ENCODE measurements at regions not wholly inside any gene's neighbourhood (a gene's known extent, or its start where the extent isn't known, plus 50 kb on each side); places are given as distances from the start of the nearest gene placed in this dataset.
"Not testable (repeated sequence)": the region's sequence is repeated elsewhere in the genome, so short reads cannot be mapped to it uniquely, and the experiment has no call there.

- not testable (repeated sequence) for DNase-seq (ENCODE audit: low read depth in 2 of 2)
These were observed 129.2 kb upstream of the STK26 start for GRCh38 chrX:131893857-131894256.

- DNase-seq (ENCODE audit: low read depth in 2 of 2) = no peak
These were observed 128.1 kb upstream of the STK26 start for GRCh38 chrX:131894995-131895394.

- no peak for DNase-seq (ENCODE audit: low read depth in 2 of 2)
These were observed 127.3 kb upstream of the STK26 start for GRCh38 chrX:131895807-131896206.

- DNase-seq (ENCODE audit: low read depth in 2 of 2) = no peak
These were observed 121.6 kb upstream of the STK26 start for GRCh38 chrX:131901546-131901945.

- no peak for DNase-seq (ENCODE audit: low read depth in 2 of 2)
These were observed 115.4 kb upstream of the STK26 start for GRCh38 chrX:131907488-131908314.

GRCh38 chrX:131910586-131910985, 112.5 kb upstream of the STK26 start:
- DNase-seq (ENCODE audit: low read depth in 2 of 2) = no peak

GRCh38 chrX:131915488-131915887, 107.6 kb upstream of the STK26 start:
- no peak for DNase-seq (ENCODE audit: low read depth in 2 of 2)

GRCh38 chrX:131917588-131917987, 105.5 kb upstream of the STK26 start:
- DNase-seq (ENCODE audit: low read depth in 2 of 2) = no peak

- no peak for DNase-seq (ENCODE audit: low read depth in 2 of 2)
These were observed 104.3 kb upstream of the STK26 start for GRCh38 chrX:131918839-131919238.

GRCh38 chrX:131923614-131924250, 99.4 kb upstream of the STK26 start:
- no peak for DNase-seq (ENCODE audit: low read depth in 2 of 2)

- DNase-seq (ENCODE audit: low read depth in 2 of 2) = no peak
These were observed 84.4 kb upstream of the STK26 start for GRCh38 chrX:131938749-131939148.

- DNase-seq (ENCODE audit: low read depth in 2 of 2) = no peak
These were observed 81.1 kb upstream of the STK26 start for GRCh38 chrX:131942034-131942433.

GRCh38 chrX:131944936-131945902, 77.9 kb upstream of the STK26 start:
- no peak for DNase-seq (ENCODE audit: low read depth in 2 of 2)

- no peak for DNase-seq (ENCODE audit: low read depth in 2 of 2)
These were observed 71.9 kb upstream of the STK26 start for GRCh38 chrX:131951166-131951565.

- DNase-seq (ENCODE audit: low read depth in 2 of 2) = no peak
These were observed 67.9 kb upstream of the STK26 start for GRCh38 chrX:131955099-131955777.

- no peak for DNase-seq (ENCODE audit: low read depth in 2 of 2)
These were observed 64.4 kb upstream of the STK26 start for GRCh38 chrX:131958724-131959123.

- no peak for DNase-seq (ENCODE audit: low read depth in 2 of 2)
These were observed 52.8 kb upstream of the STK26 start for GRCh38 chrX:131970347-131970746.

Measured in activated CD8-positive, alpha-beta memory T cell treated with anti-CD3 and anti-CD28 coated beads for 4 hours (primary cell).